Brain microvascular endothelial cell (primary cell): ENCODE measurements at regions not wholly inside any gene's neighbourhood (a gene's known extent, or its start where the extent isn't known, plus 50 kb on each side); places are given as distances from the start of the nearest gene placed in this dataset.

Experiments
- DNase-seq: peaks from one replicate; pipeline ENCODE4 v3.0.0-alpha.2; 2020
- H3K27ac ChIP-seq: fragments of 250-450 bp; sonication (Bioruptor Pico); 2 replicates; pipeline ENCODE4 v1.5.1; 2020; ENCODE audit warnings: mild to moderate bottlenecking, moderate library complexity
- H3K27me3 ChIP-seq: fragments of 250-450 bp; sonication (Bioruptor Pico); replicated peaks from 2 replicates; pipeline ENCODE4 v1.5.1; 2020; ENCODE audit warnings: mild to moderate bottlenecking
- H3K36me3 ChIP-seq: fragments of 250-450 bp; sonication (Bioruptor Pico); replicated peaks from 2 replicates; pipeline ENCODE4 v1.5.1; 2020; ENCODE audit warnings: mild to moderate bottlenecking
- H3K4me3 ChIP-seq: 2 replicates; pipeline ENCODE4 v1.5.1; 2011; ENCODE audit warnings: low read depth, mild to moderate bottlenecking, control low read depth, low read length, moderate library complexity
- in situ Hi-C: cut with HindIII; loops from 2 replicates; pipeline ENCODE4 v1.10.0; 2017; ENCODE audit warnings: low sequenced_read_pairs, low pct_ligation_motif_present
- TF ChIP-seq, protein P1 (sequence below): IDR thresholded peaks from 2 replicates; pipeline ENCODE4 v1.5.1; 2011; ENCODE audit warnings: low read depth, mild to moderate bottlenecking, moderate library complexity, low read length, control low read depth, inconsistent platforms; ENCODE audit errors: missing control alignments

DNA sequence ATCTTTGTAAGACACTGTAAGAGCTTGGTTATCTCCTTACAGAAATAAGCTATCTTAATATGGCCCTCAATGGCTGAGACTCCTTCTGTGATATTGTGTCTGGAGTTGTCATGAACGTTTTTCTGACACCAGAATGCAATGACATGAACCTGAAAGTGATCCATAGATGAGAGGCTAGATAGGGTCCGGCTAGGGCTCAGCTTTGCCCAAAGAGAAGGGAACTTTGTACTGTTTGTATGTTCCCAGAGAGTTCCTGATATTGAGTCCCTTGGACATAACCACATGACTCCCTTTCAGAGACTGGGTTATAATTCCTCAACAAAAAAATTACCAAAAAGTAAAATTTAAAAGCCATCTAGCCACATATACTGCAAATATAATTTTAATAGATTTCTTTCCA is 575.8 kb upstream of the CLINT1 start:
- in situ Hi-C loops: no loop called here
- H3K4me3 ChIP-seq: no peak overlapping the region
- DNase-seq: no peak
- TF ChIP-seq, protein P1, sequence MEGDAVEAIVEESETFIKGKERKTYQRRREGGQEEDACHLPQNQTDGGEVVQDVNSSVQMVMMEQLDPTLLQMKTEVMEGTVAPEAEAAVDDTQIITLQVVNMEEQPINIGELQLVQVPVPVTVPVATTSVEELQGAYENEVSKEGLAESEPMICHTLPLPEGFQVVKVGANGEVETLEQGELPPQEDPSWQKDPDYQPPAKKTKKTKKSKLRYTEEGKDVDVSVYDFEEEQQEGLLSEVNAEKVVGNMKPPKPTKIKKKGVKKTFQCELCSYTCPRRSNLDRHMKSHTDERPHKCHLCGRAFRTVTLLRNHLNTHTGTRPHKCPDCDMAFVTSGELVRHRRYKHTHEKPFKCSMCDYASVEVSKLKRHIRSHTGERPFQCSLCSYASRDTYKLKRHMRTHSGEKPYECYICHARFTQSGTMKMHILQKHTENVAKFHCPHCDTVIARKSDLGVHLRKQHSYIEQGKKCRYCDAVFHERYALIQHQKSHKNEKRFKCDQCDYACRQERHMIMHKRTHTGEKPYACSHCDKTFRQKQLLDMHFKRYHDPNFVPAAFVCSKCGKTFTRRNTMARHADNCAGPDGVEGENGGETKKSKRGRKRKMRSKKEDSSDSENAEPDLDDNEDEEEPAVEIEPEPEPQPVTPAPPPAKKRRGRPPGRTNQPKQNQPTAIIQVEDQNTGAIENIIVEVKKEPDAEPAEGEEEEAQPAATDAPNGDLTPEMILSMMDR: no peak
- H3K36me3 ChIP-seq: no peaks in the 10 kb centered on the region
- no peak overlapping the region for H3K27ac ChIP-seq
- no peaks in the 10 kb centered on the region for H3K27me3 ChIP-seq

DNA sequence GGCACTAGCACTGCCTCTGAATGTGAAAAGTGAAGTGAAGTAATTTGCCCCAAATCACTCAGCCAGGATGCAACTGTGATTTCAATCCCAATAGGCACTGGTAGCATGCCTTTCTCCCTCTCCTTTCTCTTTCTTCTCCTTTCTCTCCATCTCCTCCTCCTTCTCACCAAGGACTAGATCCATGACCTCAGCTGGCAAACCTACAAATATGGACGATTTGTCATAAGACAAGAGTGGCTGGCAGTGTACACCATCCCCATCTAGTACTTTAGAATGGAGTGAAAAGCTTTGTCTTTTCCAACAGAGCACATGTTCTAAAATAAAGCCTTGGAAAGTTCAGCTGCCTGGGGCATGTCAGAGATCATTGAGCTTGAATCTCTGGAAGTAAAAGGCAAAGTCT is 574.7 kb upstream of the CLINT1 start:
- TF ChIP-seq, protein P1: no peak
- H3K27me3 ChIP-seq: no peaks in the 10 kb centered on the region
- no peaks in the 10 kb centered on the region for H3K36me3 ChIP-seq
- no peak overlapping the region for H3K27ac ChIP-seq
- no peak for DNase-seq
- in situ Hi-C loops: no loop called here
- H3K4me3 ChIP-seq: no peak overlapping the region

DNA sequence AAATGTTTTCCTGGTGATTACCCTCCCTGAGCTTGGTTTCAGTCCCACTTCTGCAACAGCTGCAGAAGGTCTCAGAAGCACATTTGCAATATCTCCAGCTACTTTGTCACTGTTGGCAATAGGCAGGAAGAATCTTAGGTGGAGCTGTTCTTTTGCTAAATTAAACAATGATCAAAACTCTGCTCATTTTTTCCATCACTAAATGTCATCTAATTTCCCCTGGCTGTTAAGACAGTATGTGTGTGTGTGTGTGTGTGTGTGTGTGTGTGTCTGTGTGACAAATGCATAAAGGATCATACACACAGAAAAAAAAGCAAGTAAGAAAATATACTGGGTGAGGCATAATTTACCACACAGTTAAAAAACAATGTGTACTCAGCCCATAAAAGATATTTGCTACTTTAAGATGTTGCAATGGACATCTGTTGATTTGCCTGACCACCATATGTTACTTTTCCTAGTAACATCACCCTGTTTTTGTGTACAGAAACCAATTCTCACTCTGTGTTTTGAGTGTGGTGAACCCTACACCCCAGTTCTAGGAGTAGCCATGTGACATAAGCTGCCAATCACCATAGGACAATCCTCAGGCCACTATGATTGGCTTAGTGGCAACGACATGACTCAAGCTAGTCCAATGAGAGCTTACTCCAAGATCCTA is 572.6 kb upstream of the CLINT1 start:
- in situ Hi-C loops: no loop called here
- H3K36me3 ChIP-seq: no peaks in the 10 kb centered on the region
- no peak overlapping the region for H3K27ac ChIP-seq
- H3K4me3 ChIP-seq: no peak overlapping the region
- no peaks in the 10 kb centered on the region for H3K27me3 ChIP-seq
- DNase-seq: no peak
- TF ChIP-seq, protein P1: no peak

DNA sequence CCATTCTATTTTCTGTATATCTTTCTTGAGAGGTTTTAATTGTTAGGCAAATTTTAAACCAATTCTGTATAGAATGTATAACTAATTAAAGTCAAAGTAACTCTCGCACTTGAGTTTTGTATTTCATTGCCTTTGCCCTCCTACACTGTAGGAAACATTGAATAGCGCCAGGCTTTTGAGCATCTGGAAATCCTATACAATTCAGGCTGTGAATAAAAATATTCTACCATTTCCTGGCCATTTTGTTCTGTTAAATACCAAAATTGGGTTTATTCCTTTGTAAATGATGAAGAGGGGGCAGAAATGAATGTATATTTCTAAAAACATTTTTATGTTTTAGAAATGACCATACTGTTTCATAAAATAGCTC is 571.8 kb upstream of the CLINT1 start:
- no peak overlapping the region for H3K27ac ChIP-seq
- H3K36me3 ChIP-seq: no peaks in the 10 kb centered on the region
- TF ChIP-seq, protein P1: no peak
- in situ Hi-C loops: no loop called here
- no peak for DNase-seq
- no peak overlapping the region for H3K4me3 ChIP-seq
- H3K27me3 ChIP-seq: no peaks in the 10 kb centered on the region

DNA sequence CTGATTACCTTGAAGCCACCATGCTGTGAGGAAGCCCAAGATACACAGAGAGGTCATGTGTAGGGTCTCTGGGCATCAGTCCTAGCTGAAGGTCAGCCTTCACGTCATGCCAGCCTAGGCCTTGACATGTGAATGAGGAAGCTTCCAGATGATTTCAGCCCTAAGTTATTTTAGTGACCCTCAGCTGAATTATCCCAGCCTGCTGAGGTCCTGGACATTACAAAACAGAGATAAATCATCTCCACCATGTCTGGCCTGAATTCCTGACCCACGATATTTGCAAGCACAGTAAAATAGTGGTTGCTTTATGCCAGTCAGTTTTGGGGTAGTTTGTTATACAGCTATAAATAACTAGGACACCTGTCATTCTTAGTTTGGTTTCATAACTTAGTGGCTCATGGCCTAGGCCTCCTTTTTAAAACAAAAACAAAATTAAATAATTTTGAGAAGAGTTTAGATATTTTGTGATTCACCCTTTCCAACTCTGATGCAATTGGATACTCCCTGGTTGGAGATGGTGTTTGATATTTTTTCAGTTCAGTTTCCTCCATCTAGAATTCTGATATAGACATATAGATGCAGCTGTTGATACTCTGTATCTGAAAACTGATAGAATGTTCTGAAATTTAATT is 571.3 kb upstream of the CLINT1 start:
- no peak overlapping the region for H3K4me3 ChIP-seq
- no peaks in the 10 kb centered on the region for H3K27me3 ChIP-seq
- no peak overlapping the region for H3K27ac ChIP-seq
- DNase-seq: no peak
- no peaks in the 10 kb centered on the region for H3K36me3 ChIP-seq
- TF ChIP-seq, protein P1: no peak
- in situ Hi-C loops: no loop called here

DNA sequence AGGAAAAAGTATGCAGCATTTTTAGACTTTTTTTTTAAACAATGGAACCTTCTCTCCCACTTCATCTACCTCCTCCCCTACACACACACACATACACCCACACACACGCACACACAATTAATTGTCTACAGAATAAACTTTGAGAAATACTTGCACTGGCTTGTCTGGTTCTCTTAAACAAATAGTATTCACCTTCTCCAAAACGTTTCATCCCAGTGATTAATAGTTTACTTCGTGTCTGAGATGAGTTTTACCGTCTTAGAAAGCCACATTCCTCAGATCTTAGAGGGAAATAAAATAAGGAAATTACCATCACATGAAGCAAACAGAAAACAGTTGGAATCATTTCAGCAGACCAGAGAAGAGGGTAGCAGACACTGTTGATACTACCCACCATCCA is 570.6 kb upstream of the CLINT1 start:
- no peak overlapping the region for H3K4me3 ChIP-seq
- in situ Hi-C loops: no loop called here
- DNase-seq: no peak
- H3K27ac ChIP-seq: no peak overlapping the region
- H3K27me3 ChIP-seq: no peaks in the 10 kb centered on the region
- H3K36me3 ChIP-seq: no peaks in the 10 kb centered on the region
- TF ChIP-seq, protein P1: no peak
